ENCODE measurements at regions not wholly inside any gene's neighbourhood (a gene's known extent, or its start where the extent isn't known, plus 50 kb on each side); places are given as distances from the start of the nearest gene placed in this dataset.
"Not testable (repeated sequence)": the region's sequence is repeated elsewhere in the genome, so short reads cannot be mapped to it uniquely, and the experiment has no call there.

- H3K4me1 ChIP-seq (replicated peaks in 1 of 2); in situ Hi-C loops (cut with MboI; ENCODE audit: low pct_unique_long_range_greater_than_20kb in 2 of 9, low sequenced_read_pairs in 9 of 9, unreplicated experiment in 9 of 9): not testable (repeated sequence)
These were observed 50.8 kb downstream of the PPIAL4G start for GRCh38 chr1:148432318-148432717.

GRCh38 chr1:148429856-148430255, 53.2 kb downstream of the PPIAL4G start:
- in situ Hi-C loops (cut with MboI; ENCODE audit: low pct_unique_long_range_greater_than_20kb in 2 of 9, low sequenced_read_pairs in 9 of 9, unreplicated experiment in 9 of 9); H3K4me1 ChIP-seq (replicated peaks in 1 of 2); H3K4me3 ChIP-seq; ATAC-seq (replicated peaks in 6 of 8); H3K27ac ChIP-seq: not testable (repeated sequence)

More at GRCh38 chr1:148432318-148432717, 50.8 kb downstream of the PPIAL4G start:
- H3K4me3 ChIP-seq; ATAC-seq (replicated peaks in 6 of 8); H3K27ac ChIP-seq: not testable (repeated sequence)
- 86 to 100% (median 100%) methylated on average over 1 to 2 of the region's 2 CpGs; no CpG with 5 or more reads in 2 of the 10 experiments for WGBS, 10 experiments

GRCh38 chr1:148426940-148427611, 56.0 kb downstream of the PPIAL4G start:
- in situ Hi-C loops (cut with MboI; ENCODE audit: low pct_unique_long_range_greater_than_20kb in 2 of 9, low sequenced_read_pairs in 9 of 9, unreplicated experiment in 9 of 9); H3K4me1 ChIP-seq (replicated peaks in 1 of 2); ATAC-seq (replicated peaks in 6 of 8); H3K27ac ChIP-seq; H3K4me3 ChIP-seq: not testable (repeated sequence)
- 82 to 100% (median 88%) methylated on average over 1 to 2 of the region's 2 CpGs; no CpG with 5 or more reads in 5 of the 10 experiments for WGBS, 10 experiments

- in situ Hi-C loops (cut with MboI; ENCODE audit: low pct_unique_long_range_greater_than_20kb in 2 of 9, low sequenced_read_pairs in 9 of 9, unreplicated experiment in 9 of 9); H3K4me3 ChIP-seq; H3K27ac ChIP-seq; ATAC-seq (replicated peaks in 6 of 8); H3K4me1 ChIP-seq (replicated peaks in 1 of 2): not testable (repeated sequence)
- 40 to 100% (median 94%) methylated on average over 1 to 2 of the region's 2 CpGs; no CpG with 5 or more reads in 5 of the 10 experiments for WGBS, 10 experiments
These were observed 56.7 kb downstream of the PPIAL4G start for GRCh38 chr1:148426385-148426784.

GRCh38 chr1:148424143-148425003, 58.7 kb downstream of the PPIAL4G start:
- 83 to 100% methylated on average over 1 of the region's 1 CpG; no CpG with 5 or more reads in 8 of the 10 experiments for WGBS, 10 experiments
- in situ Hi-C loops (cut with MboI; ENCODE audit: low pct_unique_long_range_greater_than_20kb in 2 of 9, low sequenced_read_pairs in 9 of 9, unreplicated experiment in 9 of 9); H3K4me1 ChIP-seq (replicated peaks in 1 of 2); H3K4me3 ChIP-seq; H3K27ac ChIP-seq: not testable (repeated sequence)
- peak; percentile 34 to 100 (median 98) for ATAC-seq (replicated peaks in 6 of 8)

GRCh38 chr1:148422921-148423320, 60.2 kb downstream of the PPIAL4G start:
- H3K27ac ChIP-seq; H3K4me3 ChIP-seq; in situ Hi-C loops (cut with MboI; ENCODE audit: low pct_unique_long_range_greater_than_20kb in 2 of 9, low sequenced_read_pairs in 9 of 9, unreplicated experiment in 9 of 9); ATAC-seq (replicated peaks in 6 of 8); H3K4me1 ChIP-seq (replicated peaks in 1 of 2): not testable (repeated sequence)
- no CpG with 5 or more reads among the region's 4 CpGs for WGBS, 10 experiments

GRCh38 chr1:148417241-148417640, 65.9 kb downstream of the PPIAL4G start:
- H3K4me1 ChIP-seq (replicated peaks in 1 of 2); in situ Hi-C loops (cut with MboI; ENCODE audit: low pct_unique_long_range_greater_than_20kb in 2 of 9, low sequenced_read_pairs in 9 of 9, unreplicated experiment in 9 of 9); H3K27ac ChIP-seq; ATAC-seq (replicated peaks in 6 of 8); H3K4me3 ChIP-seq: not testable (repeated sequence)
- 83 to 100% (median 87%) methylated on average over 1 to 3 of the region's 3 CpGs; no CpG with 5 or more reads in 5 of the 10 experiments for WGBS, 10 experiments

GRCh38 chr1:148413385-148413784, 69.7 kb downstream of the PPIAL4G start:
- H3K4me1 ChIP-seq (replicated peaks in 1 of 2); in situ Hi-C loops (cut with MboI; ENCODE audit: low pct_unique_long_range_greater_than_20kb in 2 of 9, low sequenced_read_pairs in 9 of 9, unreplicated experiment in 9 of 9); H3K4me3 ChIP-seq; H3K27ac ChIP-seq; ATAC-seq (replicated peaks in 6 of 8): not testable (repeated sequence)
- WGBS, 10 experiments: 100% methylated on average over 1 to 2 of the region's 2 CpGs; no CpG with 5 or more reads in 8 of the 10 experiments

GRCh38 chr1:148404786-148405568, 78.1 kb downstream of the PPIAL4G start:
- H3K4me1 ChIP-seq (replicated peaks in 1 of 2); in situ Hi-C loops (cut with MboI; ENCODE audit: low pct_unique_long_range_greater_than_20kb in 2 of 9, low sequenced_read_pairs in 9 of 9, unreplicated experiment in 9 of 9); H3K4me3 ChIP-seq; H3K27ac ChIP-seq; ATAC-seq (replicated peaks in 6 of 8): not testable (repeated sequence)
- 72 to 100% (median 92%) methylated on average over 4 to 14 of the region's 30 CpGs; no CpG with 5 or more reads in 5 of the 10 experiments for WGBS, 10 experiments

- H3K4me3 ChIP-seq; H3K27ac ChIP-seq; ATAC-seq (replicated peaks in 6 of 8); in situ Hi-C loops (cut with MboI; ENCODE audit: low pct_unique_long_range_greater_than_20kb in 2 of 9, low sequenced_read_pairs in 9 of 9, unreplicated experiment in 9 of 9); H3K4me1 ChIP-seq (replicated peaks in 1 of 2): not testable (repeated sequence)
- whole genome bisulfite sequencing, 10 experiments: 90% methylated on average over 2 of the region's 2 CpGs; no CpG with 5 or more reads in 9 of the 10 experiments
These were observed 79.2 kb downstream of the PPIAL4G start for GRCh38 chr1:148403925-148404324.

GRCh38 chr1:148403085-148403456, 80.0 kb downstream of the PPIAL4G start:
- H3K27ac ChIP-seq; H3K4me1 ChIP-seq (replicated peaks in 1 of 2); in situ Hi-C loops (cut with MboI; ENCODE audit: low pct_unique_long_range_greater_than_20kb in 2 of 9, low sequenced_read_pairs in 9 of 9, unreplicated experiment in 9 of 9): not testable (repeated sequence)
- H3K4me3 ChIP-seq: peak overlapping the region; percentile 42 to 60 (median 47)
- no CpG with 5 or more reads among the region's 7 CpGs for WGBS, 10 experiments
- peak in 3 of 8 experiments; percentile 3 to 22 (median 17) for ATAC-seq (replicated peaks in 6 of 8)

GRCh38 chr1:148402152-148403084, 80.7 kb downstream of the PPIAL4G start:
- Histone ChIP-seq H3K4me3 (peak overlapping the region; percentile 42 to 60 (median 47)), H3K27ac (peak overlapping the region; percentile 73 to 80)
- 0 to 60% (median 2%) methylated on average over 1 to 16 of the region's 45 CpGs; no CpG with 5 or more reads in 4 of the 10 experiments for WGBS, 10 experiments
- in situ Hi-C loops (cut with MboI; ENCODE audit: low pct_unique_long_range_greater_than_20kb in 2 of 9, low sequenced_read_pairs in 9 of 9, unreplicated experiment in 9 of 9); H3K4me1 ChIP-seq (replicated peaks in 1 of 2): not testable (repeated sequence)
- ATAC-seq (replicated peaks in 6 of 8): peak; percentile 92 to 98 (median 96)

All from motor neuron (in vitro differentiated cells).